AG09309 (cell line): ENCODE measurements at regions not wholly inside any gene's neighbourhood (a gene's known extent, or its start where the extent isn't known, plus 50 kb on each side); places are given as distances from the start of the nearest gene placed in this dataset.

Experiments used
- DNase-seq: peaks from one replicate; pipeline ENCODE4 v3.0.0-alpha.2; 2010; ENCODE audit warnings: low read depth
- H3K4me3 ChIP-seq: 2 replicates; pipeline ENCODE4 v1.5.1; 2011; ENCODE audit warnings: mild to moderate bottlenecking, low read depth, low read length, moderate library complexity; ENCODE audit not compliant: control insufficient read depth
- CTCF ChIP-seq: IDR thresholded peaks from 2 replicates; pipeline ENCODE4 v1.5.1; 2011; ENCODE audit warnings: mild to moderate bottlenecking, low read depth, low read length, inconsistent platforms; ENCODE audit not compliant: insufficient read depth, control insufficient read depth; ENCODE audit errors: missing control alignments

DNA sequence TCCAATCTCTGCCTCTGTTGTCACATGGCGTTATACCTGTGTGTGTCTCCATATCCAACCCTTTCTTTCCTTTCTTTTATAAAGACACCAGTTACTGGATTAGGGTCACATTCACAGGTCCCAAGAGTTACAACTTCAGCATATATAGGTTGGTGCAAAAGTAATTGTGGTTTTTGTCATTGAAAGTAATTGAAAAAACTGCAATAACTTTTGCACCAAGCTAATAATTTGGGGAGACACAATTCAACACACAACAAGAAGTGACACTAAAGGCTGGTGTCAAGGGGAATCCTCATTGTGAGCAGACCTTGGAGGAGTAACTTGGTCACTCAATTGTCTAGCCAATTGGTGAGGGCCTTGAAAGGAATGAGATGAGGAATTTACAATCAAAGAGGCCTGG, 1366.1 kb downstream of the PCDH9 start:
- DNase-seq, result no peak
- no peak for TF ChIP-seq CTCF
- no peak overlapping the region for H3K4me3 ChIP-seq

- no peak for DNase-seq
- H3K4me3 ChIP-seq, result no peak overlapping the region
- TF ChIP-seq CTCF, result no peak
These were observed 1369.8 kb downstream of the PCDH9 start for GRCh38 chr13:65860306-65860705.

DNA sequence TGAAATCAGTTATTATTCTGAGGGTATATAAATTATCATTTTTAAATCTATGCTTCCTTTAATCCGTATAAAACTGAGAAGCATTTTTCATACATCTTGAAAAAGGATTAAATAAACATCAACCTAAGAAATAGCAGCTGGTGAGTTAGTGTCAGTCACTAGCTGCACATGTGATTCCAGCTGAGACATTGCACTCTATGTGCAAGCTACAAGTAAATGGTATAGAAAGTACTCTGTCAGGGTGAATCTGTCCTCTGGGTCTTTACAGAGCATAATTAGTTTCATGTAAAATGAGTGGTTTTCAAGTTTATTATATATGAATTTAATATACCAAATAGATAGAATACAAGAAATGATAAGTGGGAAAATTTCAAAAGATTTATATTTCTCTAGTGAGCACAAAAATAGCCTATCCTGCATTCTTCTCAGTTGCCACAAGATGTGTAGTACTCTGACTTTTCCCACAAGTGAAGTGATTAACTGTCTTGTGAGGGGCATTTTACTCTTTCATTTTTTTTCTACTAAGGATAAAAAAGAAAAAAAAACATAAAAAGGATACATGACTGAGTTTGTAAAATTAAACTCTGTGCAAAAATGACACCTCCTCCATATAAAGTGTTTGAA, 1372.1 kb downstream of the PCDH9 start:
- no peak for TF ChIP-seq CTCF
- H3K4me3 ChIP-seq, result no peak overlapping the region
- DNase-seq, result no peak

DNA sequence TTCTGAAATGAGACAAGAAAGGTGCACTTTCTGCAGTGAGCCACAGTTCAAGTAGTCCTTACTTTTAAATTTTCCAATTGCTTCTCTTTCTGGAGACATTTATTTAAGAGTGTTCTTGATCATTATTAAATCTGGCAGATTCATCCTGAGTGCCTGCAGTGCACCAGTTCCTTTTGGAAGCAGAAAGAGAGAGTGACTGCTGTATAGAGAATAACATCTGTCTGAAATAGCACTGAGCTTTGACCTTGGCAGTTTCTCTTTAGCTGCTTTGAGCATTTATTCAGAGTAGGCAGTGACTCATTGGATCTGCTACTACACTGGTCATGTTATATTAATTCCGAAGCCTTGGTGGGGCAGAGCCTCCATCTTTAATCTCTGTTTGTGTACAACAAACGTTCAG, 1373.7 kb downstream of the PCDH9 start:
- no peak overlapping the region for H3K4me3 ChIP-seq
- no peak for DNase-seq
- TF ChIP-seq CTCF, result no peak

- no peak for TF ChIP-seq CTCF
- no peak for DNase-seq
- H3K4me3 ChIP-seq, result no peak overlapping the region
These were observed 1374.8 kb downstream of the PCDH9 start for GRCh38 chr13:65855242-65855805.

GRCh38 chr13:65854431-65854830, 1375.7 kb downstream of the PCDH9 start:
- no peak for DNase-seq
- no peak overlapping the region for H3K4me3 ChIP-seq
- TF ChIP-seq CTCF, result no peak
